ENCODE measurements at regions not wholly inside any gene's neighbourhood (a gene's known extent, or its start where the extent isn't known, plus 50 kb on each side); places are given as distances from the start of the nearest gene placed in this dataset.

DNA sequence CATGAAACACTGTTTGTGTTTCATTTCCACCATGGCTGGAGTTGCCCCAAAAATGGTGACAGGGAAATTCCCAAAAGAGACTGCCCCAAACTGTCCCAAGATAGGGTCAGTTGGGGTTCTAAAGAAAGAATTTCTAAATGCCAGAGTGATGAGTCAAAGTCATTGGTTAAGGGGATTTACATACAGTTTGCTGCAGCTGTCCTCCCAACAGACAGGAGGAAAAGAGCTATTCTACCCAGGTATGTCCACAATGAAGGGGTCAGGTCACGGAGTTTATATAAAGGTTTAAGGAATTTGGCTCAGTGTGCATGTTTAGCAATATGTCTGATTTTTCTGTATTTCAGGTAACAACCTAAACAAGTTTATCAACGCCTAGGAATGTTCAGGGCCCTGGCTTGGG is 344.1 kb downstream of the TDRD15 start:
- Histone ChIP-seq H3K4me3 (ENCODE audit: low read length in 2 of 2) (no peak overlapping the region), H3K9me3 (ENCODE audit: control insufficient read depth, low read length) (no peaks in the 10 kb centered on the region), H3K27me3 (ENCODE audit: control insufficient read depth in 1 of 2, insufficient read depth in 2 of 2, low read length in 1 of 2) (no peaks in the 10 kb centered on the region), H3K4me1 (ENCODE audit: control insufficient read depth in 1 of 2, insufficient read depth in 2 of 2, low read length in 2 of 2) (peaks cover 0 to 2% of the 10 kb centered on the region in 2 donors), H3K36me3 (ENCODE audit: control insufficient read depth in 1 of 2, insufficient read depth in 2 of 2, low read length in 1 of 2) (no peaks in the 10 kb centered on the region), H3K27ac (ENCODE audit: low read depth in 1 of 2, low read length in 2 of 2) (no peak overlapping the region)
- ATAC-seq (ENCODE audit: low FRiP score): no peak
- DNase-seq: no peak
- WGBS, 2 donors: 41 to 53% methylated on average over 2 of the region's 2 CpGs
- intact Hi-C loops (cut with DNase I): no loop called here

DNA sequence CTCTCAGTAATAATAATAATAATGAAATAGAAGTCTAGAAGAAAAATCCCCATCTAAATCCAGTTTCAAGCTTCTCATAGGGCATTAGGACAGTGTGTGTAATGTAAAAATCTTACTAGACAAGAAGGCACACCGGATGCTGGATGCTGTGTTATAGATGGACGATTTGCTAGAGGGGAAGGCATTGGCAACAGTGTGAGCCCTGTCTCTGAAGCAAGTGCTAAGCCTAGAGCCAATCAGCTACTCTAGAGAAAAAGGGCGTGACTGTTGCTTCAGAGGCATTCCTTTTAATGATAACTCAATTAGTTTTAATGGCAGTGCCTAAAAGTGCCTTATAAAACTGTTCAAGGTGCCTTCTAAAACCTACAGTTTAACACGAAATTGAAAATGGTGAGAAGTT is 344.9 kb downstream of the TDRD15 start:
- intact Hi-C loops (cut with DNase I): no loop called here
- Histone ChIP-seq H3K36me3 (ENCODE audit: control insufficient read depth in 1 of 2, insufficient read depth in 2 of 2, low read length in 1 of 2) (no peaks in the 10 kb centered on the region), H3K27ac (ENCODE audit: low read depth in 1 of 2, low read length in 2 of 2) (no peak overlapping the region), H3K27me3 (ENCODE audit: control insufficient read depth in 1 of 2, insufficient read depth in 2 of 2, low read length in 1 of 2) (no peaks in the 10 kb centered on the region), H3K4me1 (ENCODE audit: control insufficient read depth in 1 of 2, insufficient read depth in 2 of 2, low read length in 2 of 2) (peaks cover 0 to 2% of the 10 kb centered on the region in 2 donors), H3K4me3 (ENCODE audit: low read length in 2 of 2) (no peak overlapping the region), H3K9me3 (ENCODE audit: control insufficient read depth, low read length) (no peaks in the 10 kb centered on the region)
- WGBS, 2 donors: 79 to 82% methylated on average over 4 of the region's 4 CpGs
- DNase-seq (no peak), ATAC-seq (ENCODE audit: low FRiP score) (no peak)

DNA sequence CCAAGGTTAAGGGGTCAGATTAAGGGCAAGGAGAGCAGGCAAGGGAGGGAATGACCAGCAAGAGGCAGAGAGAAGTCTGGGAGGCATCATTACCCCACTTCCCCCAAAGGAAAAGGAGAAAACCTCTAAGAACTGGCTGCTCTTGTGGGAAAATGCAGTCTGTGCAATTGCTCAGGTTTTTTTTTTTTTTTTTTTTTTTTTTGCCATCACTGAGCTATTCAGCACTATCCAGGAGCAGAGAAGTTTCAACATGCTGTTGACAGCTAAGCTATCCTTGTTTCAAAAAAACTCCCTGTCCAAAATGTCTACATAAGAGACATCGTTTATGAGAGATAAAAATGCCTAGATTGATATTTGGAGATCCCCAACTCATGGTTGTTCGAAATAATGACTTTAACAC is 345.4 kb downstream of the TDRD15 start:
- WGBS, 2 donors: 87 to 90% methylated on average over 2 of the region's 2 CpGs

DNA sequence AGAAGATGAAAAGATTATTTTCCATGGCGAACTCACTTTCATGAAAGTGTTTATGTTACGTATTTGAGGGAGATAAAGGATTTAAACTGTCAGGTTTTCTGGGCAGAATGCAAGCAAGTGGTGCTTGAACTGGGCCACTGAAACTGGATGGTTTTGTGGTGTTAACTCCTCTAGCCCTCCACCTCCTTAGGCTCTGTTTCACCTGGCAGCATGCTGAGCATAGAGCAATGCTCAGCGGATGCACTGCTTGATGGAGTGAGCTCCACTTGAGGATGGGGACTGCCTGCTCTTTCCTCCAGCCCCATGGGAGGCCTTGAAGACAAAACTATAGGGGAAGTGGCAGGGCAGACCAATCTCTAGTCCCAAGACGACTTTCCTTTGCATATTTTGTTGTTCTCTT is 345.8 kb downstream of the TDRD15 start:
- WGBS, 2 donors: 91% methylated on average over 4 of the region's 4 CpGs
- Histone ChIP-seq H3K4me1 (ENCODE audit: control insufficient read depth in 1 of 2, insufficient read depth in 2 of 2, low read length in 2 of 2) (peaks cover 0 to 2% of the 10 kb centered on the region in 2 donors), H3K27me3 (ENCODE audit: control insufficient read depth in 1 of 2, insufficient read depth in 2 of 2, low read length in 1 of 2) (no peaks in the 10 kb centered on the region), H3K36me3 (ENCODE audit: control insufficient read depth in 1 of 2, insufficient read depth in 2 of 2, low read length in 1 of 2) (no peaks in the 10 kb centered on the region), H3K4me3 (ENCODE audit: low read length in 2 of 2) (no peak overlapping the region), H3K9me3 (ENCODE audit: control insufficient read depth, low read length) (no peaks in the 10 kb centered on the region), H3K27ac (ENCODE audit: low read depth in 1 of 2, low read length in 2 of 2) (no peak overlapping the region)
- DNase-seq (no peak), ATAC-seq (ENCODE audit: low FRiP score) (no peak)
- intact Hi-C loops (cut with DNase I): no loop called here

More for the DNA sequence above, 345.4 kb downstream of the TDRD15 start:
- Histone ChIP-seq H3K27ac (ENCODE audit: low read depth in 1 of 2, low read length in 2 of 2) (no peak overlapping the region), H3K4me1 (ENCODE audit: control insufficient read depth in 1 of 2, insufficient read depth in 2 of 2, low read length in 2 of 2) (peaks cover 0 to 2% of the 10 kb centered on the region in 2 donors), H3K4me3 (ENCODE audit: low read length in 2 of 2) (no peak overlapping the region), H3K9me3 (ENCODE audit: control insufficient read depth, low read length) (no peaks in the 10 kb centered on the region), H3K27me3 (ENCODE audit: control insufficient read depth in 1 of 2, insufficient read depth in 2 of 2, low read length in 1 of 2) (no peaks in the 10 kb centered on the region), H3K36me3 (ENCODE audit: control insufficient read depth in 1 of 2, insufficient read depth in 2 of 2, low read length in 1 of 2) (no peaks in the 10 kb centered on the region)
- intact Hi-C loops (cut with DNase I): no loop called here
- ATAC-seq (ENCODE audit: low FRiP score): no peak
- DNase-seq: no peak

DNA sequence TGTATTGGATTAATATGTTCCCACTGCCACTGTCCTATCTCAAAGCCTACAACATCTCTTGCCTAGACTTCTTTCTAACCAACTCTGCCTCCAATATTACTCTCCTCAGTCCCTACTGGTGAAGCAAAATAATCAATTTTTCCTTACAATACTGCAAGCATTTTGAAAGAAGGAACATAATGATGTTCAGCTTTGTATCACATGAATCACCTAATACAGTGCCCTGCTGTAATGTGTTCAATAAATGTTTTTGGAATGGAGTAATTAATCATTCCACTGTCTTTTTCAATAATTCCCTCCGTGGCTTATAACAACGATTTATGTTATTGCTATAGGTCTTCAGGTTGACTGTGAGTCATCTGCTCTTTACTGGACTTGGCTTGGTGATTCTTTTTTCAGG is 356.4 kb downstream of the TDRD15 start:
- H3K27ac ChIP-seq (ENCODE audit: low read depth in 1 of 2, low read length in 2 of 2): no peak overlapping the region
- WGBS, 2 donors: 52 to 76% methylated on average over 2 of the region's 2 CpGs
- H3K4me1 ChIP-seq (ENCODE audit: control insufficient read depth in 1 of 2, insufficient read depth in 2 of 2, low read length in 2 of 2): no peaks in the 10 kb centered on the region
- H3K4me3 ChIP-seq (ENCODE audit: low read length in 2 of 2): no peak overlapping the region
- peaks cover 1% of the 10 kb centered on the region for H3K9me3 ChIP-seq (ENCODE audit: control insufficient read depth, low read length)
- H3K27me3 ChIP-seq (ENCODE audit: control insufficient read depth in 1 of 2, insufficient read depth in 2 of 2, low read length in 1 of 2): no peaks in the 10 kb centered on the region
- H3K36me3 ChIP-seq (ENCODE audit: control insufficient read depth in 1 of 2, insufficient read depth in 2 of 2, low read length in 1 of 2): no peaks in the 10 kb centered on the region
- no peak for DNase-seq
- no peak for ATAC-seq (ENCODE audit: low FRiP score)
- intact Hi-C loops (cut with DNase I): no loop called here

DNA sequence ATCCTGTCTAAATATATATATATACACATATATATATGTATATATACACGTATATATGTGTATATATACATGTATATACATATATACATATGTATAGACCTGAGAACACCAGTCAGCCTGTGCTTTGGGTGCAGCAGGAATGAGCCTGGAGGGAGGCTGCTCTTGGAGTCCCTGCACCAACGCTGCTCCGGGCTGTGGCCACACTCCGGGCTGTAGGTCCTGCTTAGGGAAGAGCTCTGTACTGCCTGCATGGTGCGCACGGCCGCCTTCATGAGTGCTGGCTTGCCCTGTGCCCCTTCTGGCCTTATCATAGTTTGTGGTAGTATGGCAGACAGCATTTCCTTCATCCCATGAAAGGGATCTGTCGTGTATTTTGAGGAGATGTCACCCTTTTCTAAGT is 360.9 kb downstream of the TDRD15 start:
- H3K4me1 ChIP-seq (ENCODE audit: control insufficient read depth in 1 of 2, insufficient read depth in 2 of 2, low read length in 2 of 2): no peaks in the 10 kb centered on the region
- WGBS, 2 donors: 91 to 92% methylated on average over 8 of the region's 8 CpGs
- intact Hi-C loops (cut with DNase I): no loop called here
- ATAC-seq (ENCODE audit: low FRiP score): no peak
- no peak for DNase-seq
- no peaks in the 10 kb centered on the region for H3K27me3 ChIP-seq (ENCODE audit: control insufficient read depth in 1 of 2, insufficient read depth in 2 of 2, low read length in 1 of 2)
- peaks cover 1% of the 10 kb centered on the region for H3K9me3 ChIP-seq (ENCODE audit: control insufficient read depth, low read length)
- H3K27ac ChIP-seq (ENCODE audit: low read depth in 1 of 2, low read length in 2 of 2): no peak overlapping the region
- H3K4me3 ChIP-seq (ENCODE audit: low read length in 2 of 2): no peak overlapping the region
- no peaks in the 10 kb centered on the region for H3K36me3 ChIP-seq (ENCODE audit: control insufficient read depth in 1 of 2, insufficient read depth in 2 of 2, low read length in 1 of 2)

DNA sequence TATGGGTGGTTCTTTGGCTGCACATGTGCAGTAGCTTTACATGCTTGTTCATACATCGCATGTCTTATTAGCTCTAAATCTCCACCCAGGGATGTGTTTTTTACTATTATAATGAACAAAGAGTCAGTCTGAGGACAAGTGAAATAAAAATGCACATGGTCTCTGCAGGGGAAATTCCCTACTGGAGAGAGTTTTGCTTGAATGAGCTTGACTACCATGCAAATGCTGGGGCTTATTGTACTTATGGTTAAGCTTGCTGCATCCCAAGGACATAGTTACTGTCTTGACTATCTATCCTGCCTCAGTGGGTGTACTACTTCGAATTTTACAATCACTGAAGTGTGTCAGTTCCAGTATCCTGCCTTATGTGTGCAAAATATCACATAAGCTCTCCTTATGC is 362.7 kb downstream of the TDRD15 start:
- no peaks in the 10 kb centered on the region for H3K36me3 ChIP-seq (ENCODE audit: control insufficient read depth in 1 of 2, insufficient read depth in 2 of 2, low read length in 1 of 2)
- no peaks in the 10 kb centered on the region for H3K4me1 ChIP-seq (ENCODE audit: control insufficient read depth in 1 of 2, insufficient read depth in 2 of 2, low read length in 2 of 2)
- DNase-seq (no peak), ATAC-seq (ENCODE audit: low FRiP score) (no peak)
- WGBS, 2 donors: 65 to 75% methylated on average over 2 of the region's 2 CpGs
- H3K27ac ChIP-seq (ENCODE audit: low read depth in 1 of 2, low read length in 2 of 2): no peak overlapping the region
- H3K27me3 ChIP-seq (ENCODE audit: control insufficient read depth in 1 of 2, insufficient read depth in 2 of 2, low read length in 1 of 2): no peaks in the 10 kb centered on the region
- peaks cover 1% of the 10 kb centered on the region for H3K9me3 ChIP-seq (ENCODE audit: control insufficient read depth, low read length)
- no peak overlapping the region for H3K4me3 ChIP-seq (ENCODE audit: low read length in 2 of 2)
- intact Hi-C loops (cut with DNase I): no loop called here

DNA sequence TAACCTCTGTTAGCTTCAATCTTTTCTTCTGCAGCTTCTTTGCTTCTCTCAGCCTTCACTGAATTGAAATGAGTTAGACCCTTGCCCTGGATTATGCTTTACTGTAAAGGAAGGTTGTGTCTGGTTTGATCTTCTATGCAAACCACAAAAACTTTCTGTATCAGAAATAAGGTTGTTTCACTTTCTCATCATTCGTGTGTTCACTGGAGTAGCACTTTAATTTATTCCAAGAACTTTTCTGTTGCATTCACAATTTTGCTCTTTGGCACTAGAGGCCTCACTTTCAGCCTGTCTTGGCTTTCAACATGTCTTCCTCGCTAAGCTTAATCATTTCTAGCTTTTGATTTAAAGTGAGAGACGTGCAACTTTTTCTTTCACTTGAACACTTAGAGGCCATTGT is 365.3 kb downstream of the TDRD15 start:
- H3K9me3 ChIP-seq (ENCODE audit: control insufficient read depth, low read length): peaks cover 1% of the 10 kb centered on the region
- intact Hi-C loops (cut with DNase I): no loop called here
- no peaks in the 10 kb centered on the region for H3K4me1 ChIP-seq (ENCODE audit: control insufficient read depth in 1 of 2, insufficient read depth in 2 of 2, low read length in 2 of 2)
- no peak for ATAC-seq (ENCODE audit: low FRiP score)
- DNase-seq: no peak
- H3K27ac ChIP-seq (ENCODE audit: low read depth in 1 of 2, low read length in 2 of 2): no peak overlapping the region
- no peaks in the 10 kb centered on the region for H3K27me3 ChIP-seq (ENCODE audit: control insufficient read depth in 1 of 2, insufficient read depth in 2 of 2, low read length in 1 of 2)
- H3K4me3 ChIP-seq (ENCODE audit: low read length in 2 of 2): no peak overlapping the region
- no peaks in the 10 kb centered on the region for H3K36me3 ChIP-seq (ENCODE audit: control insufficient read depth in 1 of 2, insufficient read depth in 2 of 2, low read length in 1 of 2)
- 86 to 92% methylated on average over 3 of the region's 3 CpGs for WGBS, 2 donors

DNA sequence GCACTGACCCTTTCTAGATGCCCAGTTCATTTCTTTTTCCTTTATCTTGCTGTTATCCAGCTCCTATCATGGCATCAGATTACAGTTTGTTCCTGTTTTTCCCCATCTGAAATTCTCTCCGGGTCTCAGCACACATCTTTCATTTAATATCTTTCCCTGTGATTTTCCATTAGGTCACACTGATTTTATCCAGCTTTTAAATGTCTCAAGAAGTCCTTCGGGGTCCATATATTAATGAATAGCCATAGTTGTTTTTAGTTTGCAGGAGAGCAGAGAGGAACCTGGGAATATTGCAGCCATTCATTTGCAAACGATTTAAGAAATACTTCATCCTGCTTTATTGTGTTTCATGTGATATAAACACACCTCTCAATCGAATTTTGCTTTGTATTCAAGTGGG is 374.2 kb downstream of the TDRD15 start:
- no peaks in the 10 kb centered on the region for H3K4me1 ChIP-seq (ENCODE audit: control insufficient read depth in 1 of 2, insufficient read depth in 2 of 2, low read length in 2 of 2)
- WGBS, 2 donors: 31 to 34% methylated on average over 4 of the region's 4 CpGs
- H3K9me3 ChIP-seq (ENCODE audit: control insufficient read depth, low read length): no peaks in the 10 kb centered on the region
- intact Hi-C loops (cut with DNase I): no loop called here
- no peak for ATAC-seq (ENCODE audit: low FRiP score)
- no peak overlapping the region for H3K27ac ChIP-seq (ENCODE audit: low read depth in 1 of 2, low read length in 2 of 2)
- H3K27me3 ChIP-seq (ENCODE audit: control insufficient read depth in 1 of 2, insufficient read depth in 2 of 2, low read length in 1 of 2): no peaks in the 10 kb centered on the region
- H3K4me3 ChIP-seq (ENCODE audit: low read length in 2 of 2): no peak overlapping the region
- no peaks in the 10 kb centered on the region for H3K36me3 ChIP-seq (ENCODE audit: control insufficient read depth in 1 of 2, insufficient read depth in 2 of 2, low read length in 1 of 2)
- no peak for DNase-seq

Data from aorta (tissue), 5 donors.